IMR-90 (cell line): ENCODE measurements at regions not wholly inside any gene's neighbourhood (a gene's known extent, or its start where the extent isn't known, plus 50 kb on each side); places are given as distances from the start of the nearest gene placed in this dataset.

ENCODE experiments used
- ATAC-seq: fragments of 200-7000 bp; cut with Tn5 transposase; 2 replicates; pipeline ENCODE4 v1.9.1; 2020; ENCODE audit warnings: low read depth, mild to moderate bottlenecking, moderate library complexity
- BruUV-seq: library from RNA; stranded (reverse); fragments of 400-500 nt; replicated peaks from 2 replicates; lab custom pipeline; 2021; lab: Mats Ljungman, UMichigan
- CTCF ChIA-PET: fragments of 300-600 bp; formaldehyde crosslinking; extraction: SDS; loops from one replicate; lab custom pipeline; 2021; ENCODE audit warnings: antibody characterized with exemption; lab: Yijun Ruan, JAX
- POLR2A ChIA-PET: fragments of 300-600 bp; sonication (Branson Sonifier 250); formaldehyde crosslinking; loops from one replicate; lab custom pipeline; 2022; ENCODE audit warnings: antibody characterized with exemption; ENCODE audit not compliant: unreplicated experiment; lab: Charles Lee
- DNase-seq: peaks from one replicate; pipeline ENCODE4 v3.0.0; 2013
- H2AFZ ChIP-seq: replicated peaks from 2 replicates; pipeline ENCODE3; 2013; ENCODE audit warnings: low read length, mild to moderate bottlenecking; ENCODE audit not compliant: poor library complexity
- H2AK5ac ChIP-seq: 2 replicates; pipeline ENCODE4 v1.6.1; 2013; ENCODE audit warnings: low read depth, low read length, inconsistent platforms
- H2AK9ac ChIP-seq: replicated peaks from 2 replicates; pipeline ENCODE3; 2013; ENCODE audit warnings: mild to moderate bottlenecking, low read depth, low read length, moderate library complexity; ENCODE audit not compliant: poor library complexity
- H2BK120ac ChIP-seq: 2 replicates; pipeline ENCODE4 v1.6.1; 2013; ENCODE audit warnings: low read depth, low read length, inconsistent platforms
- H2BK15ac ChIP-seq: 3 replicates; pipeline ENCODE4 v1.6.1; 2013; ENCODE audit warnings: low read depth, low read length, inconsistent platforms
- H2BK20ac ChIP-seq: 2 replicates; pipeline ENCODE4 v1.6.1; 2013; ENCODE audit warnings: low read depth, mild to moderate bottlenecking, inconsistent platforms, low read length, moderate library complexity
- H2BK5ac ChIP-seq: 2 replicates; pipeline ENCODE4 v1.6.1; 2013; ENCODE audit warnings: mild to moderate bottlenecking, low read depth, low read length, inconsistent platforms; ENCODE audit not compliant: poor library complexity, severe bottlenecking
- H3K14ac ChIP-seq: replicated peaks from 2 replicates; pipeline ENCODE4 v1.6.1; 2013; ENCODE audit warnings: low read depth, low read length, inconsistent platforms
- H3K18ac ChIP-seq: 2 replicates; pipeline ENCODE4 v1.6.1; 2013; ENCODE audit warnings: low read depth, low read length, control low read depth
- H3K23ac ChIP-seq: 2 replicates; pipeline ENCODE4 v1.6.1; 2013; ENCODE audit warnings: low read depth, low read length, inconsistent platforms
- H3K27ac ChIP-seq: 2 replicates; pipeline ENCODE4 v1.5.1; 2013; ENCODE audit warnings: mild to moderate bottlenecking, control low read depth, low read length; ENCODE audit not compliant: insufficient read depth
- H3K27me3 ChIP-seq: 2 replicates; pipeline ENCODE4 v1.6.1; 2013; ENCODE audit warnings: low read length; ENCODE audit not compliant: control insufficient read depth, insufficient read depth
- H3K36me3 ChIP-seq: 2 replicates; pipeline ENCODE4 v1.6.1; 2013; ENCODE audit warnings: low read length, mixed read lengths; ENCODE audit not compliant: control insufficient read depth, insufficient read depth
- H3K4ac ChIP-seq: 2 replicates; pipeline ENCODE4 v1.6.1; 2013; ENCODE audit warnings: low read depth, low read length, inconsistent platforms
- H3K4me1 ChIP-seq: 2 replicates; pipeline ENCODE4 v1.6.1; 2013; ENCODE audit warnings: low read length, mixed read lengths; ENCODE audit not compliant: control insufficient read depth, insufficient read depth
- H3K4me2 ChIP-seq: 2 replicates; pipeline ENCODE4 v1.6.1; 2013; ENCODE audit warnings: low read depth, mild to moderate bottlenecking, control low read depth, low read length, moderate library complexity
- H3K4me3 ChIP-seq: 2 replicates; pipeline ENCODE4 v1.5.1; 2013; ENCODE audit warnings: low read depth, mild to moderate bottlenecking, control low read depth, low read length, moderate library complexity; ENCODE audit not compliant: insufficient read depth
- H3K56ac ChIP-seq: 2 replicates; pipeline ENCODE4 v1.6.1; 2013; ENCODE audit warnings: low read length, inconsistent platforms; ENCODE audit not compliant: insufficient read depth; ENCODE audit errors: extremely low read depth
- H3K79me1 ChIP-seq, 2 experiments: 2 replicates each; pipeline ENCODE4 v1.6.1; 2013; ENCODE audit warnings: low read length in 2 of 2, inconsistent platforms in 1 of 2, low read depth in 1 of 2
- H3K9ac ChIP-seq: 2 replicates; pipeline ENCODE4 v1.6.1; 2013; ENCODE audit warnings: low read depth, low read length, control low read depth
- H3K9me1 ChIP-seq: 2 replicates; pipeline ENCODE4 v1.6.1; 2013; ENCODE audit warnings: low read length, inconsistent platforms; ENCODE audit not compliant: insufficient read depth
- H3K9me3 ChIP-seq: 2 replicates; pipeline ENCODE4 v1.6.1; 2013; ENCODE audit warnings: low read length; ENCODE audit not compliant: control insufficient read depth, insufficient read depth
- H4K20me1 ChIP-seq: 2 replicates; pipeline ENCODE4 v1.6.1; 2013; ENCODE audit warnings: low read length, inconsistent platforms; ENCODE audit not compliant: insufficient read depth
- H4K5ac ChIP-seq: 2 replicates; pipeline ENCODE4 v1.6.1; 2013; ENCODE audit warnings: mild to moderate bottlenecking, low read depth, low read length, control low read depth
- H4K8ac ChIP-seq, 2 experiments: 2 replicates each; pipeline ENCODE4 v1.6.1; 2013; ENCODE audit warnings: low read depth in 2 of 2, low read length in 2 of 2, control low read depth in 1 of 2, inconsistent platforms in 1 of 2
- H4K91ac ChIP-seq: 2 replicates; pipeline ENCODE4 v1.6.1; 2013; ENCODE audit warnings: low read depth, low read length, inconsistent platforms; ENCODE audit not compliant: insufficient read depth
- BHLHE40 ChIP-seq: fragments of 150-350 bp; IDR thresholded peaks from 2 replicates; pipeline ENCODE4 v1.6.1; 2016; ENCODE audit warnings: mild to moderate bottlenecking, low read depth, low read length
- CEBPB ChIP-seq: IDR thresholded peaks from 2 replicates; pipeline ENCODE4 v1.6.1; 2012; ENCODE audit warnings: low read depth, low read length, improper control_type of control experiment
- CHD1 ChIP-seq: IDR thresholded peaks from 2 replicates; pipeline ENCODE4 v1.6.1; 2012; ENCODE audit warnings: low read depth, low read length, improper control_type of control experiment
- CTCF ChIP-seq: conservative IDR thresholded peaks from 2 replicates; pipeline ENCODE4 v1.5.1; 2012; ENCODE audit warnings: mild to moderate bottlenecking, low read depth, low read length, improper control_type of control experiment
- FOS ChIP-seq: fragments of 150-350 bp; IDR thresholded peaks from 2 replicates; pipeline ENCODE4 v1.6.1; 2016; ENCODE audit warnings: low read depth, low read length
- MAFK ChIP-seq: IDR thresholded peaks from 2 replicates; pipeline ENCODE4 v1.6.1; 2012; ENCODE audit warnings: low read depth, low read length, improper control_type of control experiment
- MAZ ChIP-seq: IDR thresholded peaks from 2 replicates; pipeline ENCODE4 v1.6.1; 2012; ENCODE audit warnings: low read depth, mild to moderate bottlenecking, low read length, improper control_type of control experiment, moderate library complexity, borderline replicate concordance
- MXI1 ChIP-seq: IDR thresholded peaks from 2 replicates; pipeline ENCODE4 v1.6.1; 2012; ENCODE audit warnings: low read depth, mild to moderate bottlenecking, low read length, moderate library complexity, borderline replicate concordance
- NFE2L2 ChIP-seq: fragments of 150-350 bp; IDR thresholded peaks from 2 replicates; pipeline ENCODE4 v1.6.1; 2016; ENCODE audit warnings: low read depth, mild to moderate bottlenecking, low read length
- POLR2A ChIP-seq: IDR thresholded peaks from 2 replicates; pipeline ENCODE4 v1.6.1; 2012; ENCODE audit warnings: mild to moderate bottlenecking, low read depth, low read length
- RAD21 ChIP-seq: IDR thresholded peaks from 2 replicates; pipeline ENCODE4 v1.6.1; 2012; ENCODE audit warnings: low read length, improper control_type of control experiment
- RCOR1 ChIP-seq: IDR thresholded peaks from 2 replicates; pipeline ENCODE4 v1.6.1; 2012; ENCODE audit warnings: mild to moderate bottlenecking, low read length, improper control_type of control experiment; ENCODE audit not compliant: insufficient replicate concordance
- RFX5 ChIP-seq: IDR thresholded peaks from 2 replicates; pipeline ENCODE4 v1.8.0; 2012; ENCODE audit warnings: low read depth, mild to moderate bottlenecking, low read length, moderate library complexity
- SMC3 ChIP-seq: fragments of 150-350 bp; IDR thresholded peaks from 2 replicates; pipeline ENCODE4 v1.6.1; 2016; ENCODE audit warnings: low read depth, mild to moderate bottlenecking, antibody characterized with exemption, low read length, moderate library complexity
- USF2 ChIP-seq: fragments of 150-350 bp; IDR thresholded peaks from 2 replicates; pipeline ENCODE4 v1.6.1; 2017; ENCODE audit warnings: mild to moderate bottlenecking, antibody characterized with exemption, low read length, low read depth
- WGBS, 2 experiments: methylation state at CpG; one replicate each; pipeline versions ENCODE4 v1.1.5 to v1.1.7; 2013; ENCODE audit warnings: missing lambda C conversion rate in 2 of 2; ENCODE audit not compliant: insufficient read length in 1 of 2; ENCODE audit errors: extremely low coverage in 2 of 2; 5-methylcytosine and 5-hydroxymethylcytosine counted together
- dilution Hi-C: fragments of 300-500 bp; cut with HindIII; formaldehyde crosslinking; loops from one replicate; pipeline ENCODE4 v1.14.3; 2018; ENCODE audit warnings: low sequenced_read_pairs; ENCODE audit not compliant: unreplicated experiment
- in situ Hi-C: fragments of 300-500 bp; cut with MboI; formaldehyde crosslinking; loops from 3 replicates; pipeline ENCODE4 v1.14.3; 2019; ENCODE audit warnings: low sequenced_read_pairs, inconsistent platforms, mixed read lengths
- intact Hi-C: fragments of 100-400 bp; cut with micrococcal nuclease; formaldehyde crosslinking; loops from 2 replicates; pipeline ENCODE4 v1.10.0; 2022

GRCh38 chr2:788227-789032 is 111.2 kb upstream of the TMEM18 start:
- Histone ChIP-seq H3K14ac (no peak overlapping the region), H3K79me1 (no peaks in the 10 kb centered on the region), H3K9ac (no peak overlapping the region), H2AFZ (no peak overlapping the region), H3K4ac (no peak overlapping the region), H4K20me1 (no peaks in the 10 kb centered on the region), H2AK5ac (no peak overlapping the region), H3K9me1 (no peaks in the 10 kb centered on the region), H3K36me3 (no peaks in the 10 kb centered on the region), H3K27me3 (no peaks in the 10 kb centered on the region), H3K4me2 (no peak overlapping the region), H3K27ac (no peak overlapping the region), H2BK20ac (no peak overlapping the region), H2BK15ac (no peak overlapping the region), H3K9me3 (peaks cover 29% of the 10 kb centered on the region), H4K8ac (no peak overlapping the region), H4K5ac (no peak overlapping the region), H3K18ac (no peak overlapping the region), H2BK120ac (no peak overlapping the region), H3K4me3 (no peak overlapping the region), H3K4me1 (no peaks in the 10 kb centered on the region), H3K23ac (no peak overlapping the region), H2BK5ac (no peak overlapping the region), H3K56ac (no peak overlapping the region), H2AK9ac (no peak overlapping the region), H4K91ac (no peak overlapping the region)
- in situ Hi-C loops: no loop called here
- no TSS peak for BruUV-seq
- ChIA-PET CTCF (no interaction called here), POLR2A (no interaction called here)
- TF ChIP-seq BHLHE40 (no peak), CEBPB (no peak), NFE2L2 (no peak), MAFK (no peak), RAD21 (no peak), MXI1 (no peak), RCOR1 (no peak), MAZ (no peak), USF2 (no peak), SMC3 (no peak), RFX5 (no peak), CTCF (no peak), CHD1 (no peak), FOS (no peak), POLR2A (no peak)
- dilution Hi-C loops: no loop called here
- no peak for DNase-seq
- intact Hi-C loops: no loop called here
- 61% methylated on average over 6 of the region's 17 CpGs; no CpG with 5 or more reads in 1 of the 2 experiments for WGBS, 2 experiments
- ATAC-seq: no peak
